PC-3 (cell line): ENCODE measurements at regions not wholly inside any gene's neighbourhood (a gene's known extent, or its start where the extent isn't known, plus 50 kb on each side); places are given as distances from the start of the nearest gene placed in this dataset.
"Not testable (repeated sequence)": the region's sequence is repeated elsewhere in the genome, so short reads cannot be mapped to it uniquely, and the experiment has no call there.

Source experiments
- ATAC-seq: fragments of 200-7000 bp; cut with Tn5 transposase; 2 replicates; pipeline ENCODE4 v1.9.1; 2020; ENCODE audit warnings: mild to moderate bottlenecking, moderate library complexity
- BruUV-seq: library from RNA; stranded (reverse); fragments of 400-500 nt; replicated peaks from 2 replicates; lab custom pipeline; 2021; lab: Mats Ljungman, UMichigan
- CTCF ChIA-PET: fragments of 300-600 bp; sonication (Branson Sonifier 250); formaldehyde crosslinking; loops from one replicate; lab custom pipeline; 2022; ENCODE audit warnings: antibody characterized with exemption; lab: Charles Lee
- POLR2A ChIA-PET: fragments of 300-600 bp; sonication (Branson Sonifier 250); formaldehyde crosslinking; loops from one replicate; lab custom pipeline; 2022; ENCODE audit warnings: antibody characterized with exemption; ENCODE audit not compliant: unreplicated experiment; lab: Charles Lee
- DNase-seq: peaks from one replicate; pipeline ENCODE4 v3.0.0-alpha.2; 2015
- H2AFZ ChIP-seq: fragments of 300-600 bp; sonication (generic); 2 replicates; pipeline ENCODE4 v1.6.0; 2016; ENCODE audit warnings: antibody characterized with exemption, low read length
- H3F3A ChIP-seq: fragments of 300-600 bp; sonication (generic); one replicate; pipeline ENCODE4 v1.6.0; 2017; ENCODE audit warnings: antibody characterized with exemption, low read length, control low read depth, mild to moderate bottlenecking; ENCODE audit not compliant: unreplicated experiment
- H3K27ac ChIP-seq: fragments of 300-600 bp; sonication (generic); 2 replicates; pipeline ENCODE4 v1.5.1; 2016; ENCODE audit warnings: mild to moderate bottlenecking, low read length
- H3K27me3 ChIP-seq: fragments of 300-600 bp; sonication (generic); 2 replicates; pipeline ENCODE4 v1.6.1; 2016; ENCODE audit warnings: low read length, mixed read lengths
- H3K36me3 ChIP-seq: fragments of 300-600 bp; sonication (generic); 2 replicates; pipeline ENCODE4 v1.6.1; 2016; ENCODE audit warnings: low read depth, mixed run types, low read length, mixed read lengths
- H3K4me1 ChIP-seq: fragments of 300-600 bp; sonication (generic); 2 replicates; pipeline ENCODE4 v1.5.1; 2016; ENCODE audit warnings: low read length; ENCODE audit not compliant: insufficient read depth
- H3K4me2 ChIP-seq: fragments of 300-600 bp; sonication (generic); 2 replicates; pipeline ENCODE4 v1.6.0; 2016; ENCODE audit warnings: low read length
- H3K4me3 ChIP-seq: fragments of 300-600 bp; sonication (generic); 2 replicates; pipeline ENCODE4 v1.5.1; 2016; ENCODE audit warnings: mild to moderate bottlenecking, low read length, mixed read lengths
- H3K79me2 ChIP-seq: fragments of 300-600 bp; sonication (generic); 2 replicates; pipeline ENCODE4 v1.6.1; 2017; ENCODE audit warnings: low read length, mixed read lengths
- H3K9ac ChIP-seq: fragments of 300-600 bp; sonication (generic); 2 replicates; pipeline ENCODE4 v1.6.0; 2016; ENCODE audit warnings: mild to moderate bottlenecking, low read length
- H3K9me2 ChIP-seq: fragments of 300-600 bp; sonication (generic); replicated peaks from 2 replicates; pipeline ENCODE4 v1.6.1; 2016; ENCODE audit warnings: mixed run types, low read length, mixed read lengths
- H3K9me3 ChIP-seq: fragments of 300-600 bp; sonication (generic); 2 replicates; pipeline ENCODE4 v1.6.1; 2016; ENCODE audit warnings: low read length, mixed read lengths
- H4K20me1 ChIP-seq: fragments of 300-600 bp; sonication (generic); 2 replicates; pipeline ENCODE4 v1.6.1; 2016; ENCODE audit warnings: low read length, mixed read lengths
- CTCF ChIP-seq: fragments of 300-600 bp; sonication (generic); conservative IDR thresholded peaks from 2 replicates; pipeline ENCODE4 v1.5.1; 2017; ENCODE audit warnings: antibody characterized with exemption, low read depth, mild to moderate bottlenecking, low read length
- EZH2 ChIP-seq: fragments of 300-600 bp; sonication (generic); IDR thresholded peaks from one replicate; pipeline ENCODE4 v1.6.1; 2017; ENCODE audit warnings: antibody characterized with exemption, mild to moderate bottlenecking, low read length; ENCODE audit not compliant: unreplicated experiment
- EZH2phosphoT487 ChIP-seq: fragments of 300-600 bp; sonication (generic); IDR thresholded peaks from 2 replicates; pipeline ENCODE4 v1.6.1; 2018; ENCODE audit warnings: mild to moderate bottlenecking, antibody characterized with exemption, low read length, borderline replicate concordance
- intact Hi-C: fragments of 100-400 bp; cut with micrococcal nuclease; formaldehyde crosslinking; loops from 2 replicates; pipeline ENCODE4 v1.9.0; 2023

- Histone ChIP-seq H3K9me2 (no peaks in the 10 kb centered on the region), H3K27me3 (no peaks in the 10 kb centered on the region), H3F3A (no peaks in the 10 kb centered on the region), H3K4me3 (no peak overlapping the region), H3K4me2 (no peak overlapping the region), H3K36me3 (no peaks in the 10 kb centered on the region), H3K4me1 (peaks cover 7% of the 10 kb centered on the region; the same call in 1 of the 2 replicates), H4K20me1 (no peaks in the 10 kb centered on the region), H2AFZ (no peak overlapping the region), H3K79me2 (no peaks in the 10 kb centered on the region), H3K27ac (peak overlapping the region; percentile 62), H3K9ac (no peak overlapping the region), H3K9me3 (0 out of 2 replicates have a peak, but pooled peaks cover 8% of the 10 kb centered on the region)
- BruUV-seq, result no TSS peak
- ChIA-PET CTCF (no interaction called here), POLR2A (no interaction called here)
- ATAC-seq, result no peak
- TF ChIP-seq EZH2 (no peak), CTCF (no peak)
- intact Hi-C loops, result no loop called here
- no peak for DNase-seq
Observed at GRCh38 chrX:45421806-45422205, 221.1 kb upstream of the DIPK2B start.

DNA sequence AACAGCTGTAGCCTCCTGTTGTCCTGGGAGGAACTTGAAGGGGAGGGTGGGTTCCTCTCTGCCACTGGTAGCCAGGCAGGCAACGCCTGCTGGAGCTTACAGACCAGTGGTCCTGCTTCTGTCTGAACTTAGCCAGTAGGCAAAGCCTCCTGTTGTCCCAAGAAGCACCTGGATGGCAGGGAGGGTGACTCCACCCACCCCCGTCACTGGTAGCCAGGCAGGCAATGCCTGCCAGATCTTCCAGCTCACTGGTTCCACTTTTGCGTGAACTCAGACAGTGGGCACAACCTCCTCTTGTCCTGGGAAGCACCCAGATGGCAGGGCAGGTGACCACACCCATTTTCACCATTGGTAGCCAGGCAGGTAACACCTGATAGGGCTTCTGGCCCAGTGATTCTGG lies 203.5 kb upstream of the DIPK2B start:
- intact Hi-C loops, result no loop called here
- Histone ChIP-seq H3K27ac (no peak overlapping the region), H3K4me2 (no peak overlapping the region)

GRCh38 chrX:45401923-45402322 lies 201.2 kb upstream of the DIPK2B start:
- H3K27me3 ChIP-seq, result no peaks in the 10 kb centered on the region
- H4K20me1 ChIP-seq, result no peaks in the 10 kb centered on the region
- BruUV-seq, result no TSS peak
- no peaks in the 10 kb centered on the region for H3F3A ChIP-seq
- intact Hi-C loops, result no loop called here
- H3K4me1 ChIP-seq, result no peaks in the 10 kb centered on the region; the same call in 1 of the 2 replicates
- H3K36me3 ChIP-seq, result no peaks in the 10 kb centered on the region
- ChIA-PET POLR2A (no interaction called here), CTCF (no interaction called here)
- no peak overlapping the region for H3K4me3 ChIP-seq
- no peak for TF ChIP-seq EZH2phosphoT487
- no peak for TF ChIP-seq CTCF
- no peak for TF ChIP-seq EZH2
- H3K9me2 ChIP-seq, result no peaks in the 10 kb centered on the region
- no peak overlapping the region for H2AFZ ChIP-seq
- no peak overlapping the region for H3K27ac ChIP-seq
- H3K79me2 ChIP-seq, result no peaks in the 10 kb centered on the region
- H3K9me3 ChIP-seq, result no peaks in the 10 kb centered on the region
- DNase-seq, result no peak
- H3K4me2 ChIP-seq, result no peak overlapping the region
- H3K9ac ChIP-seq, result no peak overlapping the region
- no peak for ATAC-seq

More for the DNA sequence above, 203.5 kb upstream of the DIPK2B start:
- Histone ChIP-seq H3K9ac (no peak overlapping the region), H3K4me3 (no peak overlapping the region), H4K20me1 (no peaks in the 10 kb centered on the region), H2AFZ (no peak overlapping the region), H3K9me2 (no peaks in the 10 kb centered on the region), H3K4me1 (no peaks in the 10 kb centered on the region; the same call in 1 of the 2 replicates), H3K27me3 (no peaks in the 10 kb centered on the region), H3K79me2 (no peaks in the 10 kb centered on the region), H3K9me3 (no peaks in the 10 kb centered on the region), H3K36me3 (no peaks in the 10 kb centered on the region), H3F3A (no peaks in the 10 kb centered on the region)
- DNase-seq, result no peak
- POLR2A ChIA-PET, result no interaction called here
- TF ChIP-seq EZH2, result no peak
- no peak for TF ChIP-seq CTCF
- TF ChIP-seq EZH2phosphoT487, result no peak
- CTCF ChIA-PET, result no interaction called here
- no peak for ATAC-seq
- no TSS peak for BruUV-seq

DNA sequence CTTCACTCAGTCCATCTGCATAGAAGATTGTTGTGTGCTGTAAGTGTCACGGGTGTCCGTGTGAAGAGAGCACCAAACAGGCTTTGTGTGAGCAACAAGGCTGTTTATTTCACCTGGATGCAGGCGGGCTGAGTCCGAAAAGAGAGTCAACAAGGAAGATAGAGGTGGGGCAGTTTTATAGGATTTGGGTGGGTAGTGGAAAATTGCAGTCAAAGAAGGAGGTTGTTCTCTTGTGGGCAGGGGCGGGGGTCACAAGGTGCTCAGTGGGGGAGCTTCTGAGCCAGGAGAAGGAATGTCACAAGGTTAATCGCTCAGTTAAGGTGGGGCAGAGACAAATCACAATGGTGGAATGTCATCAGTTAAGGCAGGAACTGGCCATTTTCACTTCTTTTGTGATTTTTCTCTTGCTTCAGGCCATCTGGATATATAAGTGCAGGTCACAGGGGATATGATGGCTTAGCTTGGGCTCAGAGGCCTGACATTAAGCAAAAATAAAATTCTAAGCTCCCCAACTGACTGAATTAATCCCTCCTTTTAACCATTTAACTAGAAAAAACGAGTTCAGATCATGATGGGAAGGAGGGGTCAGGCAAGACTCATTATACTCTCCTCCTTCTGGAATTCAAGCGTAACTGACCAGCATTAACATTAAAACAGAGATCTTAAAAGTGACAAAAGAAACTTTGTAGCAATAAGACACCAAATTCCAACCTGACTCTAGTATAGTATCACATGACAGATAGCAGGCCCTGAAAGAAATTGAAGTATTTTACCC lies 200.5 kb upstream of the DIPK2B start:
- H4K20me1 ChIP-seq, H3K27ac ChIP-seq, H3K9ac ChIP-seq, POLR2A ChIA-PET, CTCF ChIA-PET, ATAC-seq, H3K9me2 ChIP-seq, H3K9me3 ChIP-seq, BruUV-seq, H3K27me3 ChIP-seq, H3K4me3 ChIP-seq, H3K4me1 ChIP-seq, H3F3A ChIP-seq, intact Hi-C loops, H3K4me2 ChIP-seq, H3K79me2 ChIP-seq, H3K36me3 ChIP-seq: not testable (repeated sequence)
- H2AFZ ChIP-seq, result peak overlapping the region; percentile 7; the same call in 1 of the 2 replicates
- peak; percentile 3 for DNase-seq
